ENCODE measurements at regions not wholly inside any gene's neighbourhood (a gene's known extent, or its start where the extent isn't known, plus 50 kb on each side); places are given as distances from the start of the nearest gene placed in this dataset.

GRCh38 chr13:44249431-44249836, 124.2 kb upstream of the SERP2 start:
- TF ChIP-seq CTCF (IDR thresholded peaks at IDR 0.05; ENCODE audit: low read depth, low read length), result no peak
- peak; percentile 68 to 86 for DNase-seq (ENCODE audit: low read depth in 2 of 2)
- no peak overlapping the region for H3K4me3 ChIP-seq (replicated peaks in 1 of 2; ENCODE audit: low read depth in 2 of 2, low read length in 2 of 2)

GRCh38 chr13:44252938-44253337, 120.7 kb upstream of the SERP2 start:
- H3K4me3 ChIP-seq (replicated peaks in 1 of 2; ENCODE audit: low read depth in 2 of 2, low read length in 2 of 2), result no peak overlapping the region
- no peak for DNase-seq (ENCODE audit: low read depth in 2 of 2)
- no peak for TF ChIP-seq CTCF (IDR thresholded peaks at IDR 0.05; ENCODE audit: low read depth, low read length)

GRCh38 chr13:44255771-44256364, 117.8 kb upstream of the SERP2 start:
- DNase-seq (ENCODE audit: low read depth in 2 of 2), result no peak
- H3K4me3 ChIP-seq (replicated peaks in 1 of 2; ENCODE audit: low read depth in 2 of 2, low read length in 2 of 2), result no peak overlapping the region
- TF ChIP-seq CTCF (IDR thresholded peaks at IDR 0.05; ENCODE audit: low read depth, low read length), result no peak

GRCh38 chr13:44257796-44258195, 115.8 kb upstream of the SERP2 start:
- peak; percentile 58 to 79 for DNase-seq (ENCODE audit: low read depth in 2 of 2)
- no peak for TF ChIP-seq CTCF (IDR thresholded peaks at IDR 0.05; ENCODE audit: low read depth, low read length)
- H3K4me3 ChIP-seq (replicated peaks in 1 of 2; ENCODE audit: low read depth in 2 of 2, low read length in 2 of 2), result no peak overlapping the region

GRCh38 chr13:44259045-44260027, 114.3 kb upstream of the SERP2 start:
- no peak overlapping the region for H3K4me3 ChIP-seq (replicated peaks in 1 of 2; ENCODE audit: low read depth in 2 of 2, low read length in 2 of 2)
- TF ChIP-seq CTCF (IDR thresholded peaks at IDR 0.05; ENCODE audit: low read depth, low read length), result no peak
- DNase-seq (ENCODE audit: low read depth in 2 of 2), result peak; percentile 47 to 65

GRCh38 chr13:44260336-44260735, 113.3 kb upstream of the SERP2 start:
- DNase-seq (ENCODE audit: low read depth in 2 of 2), result no peak
- no peak overlapping the region for H3K4me3 ChIP-seq (replicated peaks in 1 of 2; ENCODE audit: low read depth in 2 of 2, low read length in 2 of 2)
- TF ChIP-seq CTCF (IDR thresholded peaks at IDR 0.05; ENCODE audit: low read depth, low read length), result no peak

All from cardiac fibroblast (primary cell).